Endothelial cell of umbilical vein (primary cell): ENCODE measurements at regions not wholly inside any gene's neighbourhood (a gene's known extent, or its start where the extent isn't known, plus 50 kb on each side); places are given as distances from the start of the nearest gene placed in this dataset.

ENCODE experiments used
- EZH2 ChIP-seq: IDR thresholded peaks from 2 replicates; pipeline ENCODE4 v1.6.1; 2012; ENCODE audit warnings: borderline replicate concordance, low read depth, mild to moderate bottlenecking, moderate library complexity, low read length, inconsistent platforms; ENCODE audit not compliant: severe bottlenecking
- GATA2 ChIP-seq: IDR thresholded peaks from 2 replicates; pipeline ENCODE4 v1.7.0; 2011; ENCODE audit warnings: low read depth, mild to moderate bottlenecking, moderate library complexity, mixed read lengths, low read length; ENCODE audit not compliant: insufficient read length, insufficient read depth
- JUN ChIP-seq: IDR thresholded peaks from 2 replicates; pipeline ENCODE4 v1.6.1; 2011; ENCODE audit warnings: borderline replicate concordance, low read depth; ENCODE audit not compliant: insufficient read length, insufficient read depth
- MYC ChIP-seq: IDR thresholded peaks from one replicate; pipeline ENCODE4 v1.6.1; 2011; ENCODE audit warnings: mild to moderate bottlenecking, low read depth, low read length
- POLR2A ChIP-seq: IDR thresholded peaks from 2 replicates; pipeline ENCODE4 v1.6.1; 2012; ENCODE audit warnings: low read depth, mild to moderate bottlenecking, control low read depth, low read length
- POLR2AphosphoS5 ChIP-seq: IDR thresholded peaks from 2 replicates; pipeline ENCODE4 v1.6.1; 2012; ENCODE audit warnings: low read depth, mild to moderate bottlenecking, control low read depth, low read length, moderate library complexity; ENCODE audit not compliant: insufficient read depth
- TF ChIP-seq, protein P1 (sequence below), 2 donors: IDR thresholded peaks; 1 replicate in 1 of 2; 2 replicates in 1 of 2; pipeline ENCODE4 v1.5.1; 2011; ENCODE audit warnings: low read length in 2 of 2, mild to moderate bottlenecking in 2 of 2, moderate library complexity in 2 of 2, control low read depth in 1 of 2, inconsistent platforms in 1 of 2, low read depth in 1 of 2; ENCODE audit not compliant: insufficient read depth in 1 of 2; ENCODE audit errors: extremely low read depth in 1 of 2

DNA sequence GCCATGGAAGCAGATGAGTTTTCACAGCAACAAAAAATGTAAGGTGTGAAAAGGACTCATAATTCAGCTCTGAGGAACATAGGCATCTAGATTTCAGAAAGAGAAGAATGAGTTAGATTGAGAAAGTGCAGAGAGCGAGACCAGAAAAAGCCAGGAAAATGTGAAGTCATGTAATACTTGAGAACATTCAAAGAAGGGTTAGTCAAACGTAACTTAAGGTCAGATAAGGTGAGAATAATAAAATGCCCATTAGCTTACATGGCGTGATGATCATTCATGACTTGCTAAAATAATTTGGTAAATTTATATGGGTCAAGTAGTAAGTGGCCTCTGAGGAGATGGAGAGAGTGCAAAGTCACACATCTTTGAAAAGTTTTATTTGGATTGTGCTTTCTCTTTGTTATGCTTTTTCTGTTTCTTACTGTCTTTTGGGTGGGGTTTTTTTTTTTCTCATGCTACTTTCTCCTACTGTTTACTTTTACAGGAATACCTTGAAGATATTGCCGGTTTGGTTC lies 271.8 kb upstream of the NRG3 start:
- TF ChIP-seq GATA2 (no peak), POLR2AphosphoS5 (no peak), MYC (no peak), POLR2A (no peak), EZH2 (no peak), JUN (no peak)
- TF ChIP-seq, protein P1, sequence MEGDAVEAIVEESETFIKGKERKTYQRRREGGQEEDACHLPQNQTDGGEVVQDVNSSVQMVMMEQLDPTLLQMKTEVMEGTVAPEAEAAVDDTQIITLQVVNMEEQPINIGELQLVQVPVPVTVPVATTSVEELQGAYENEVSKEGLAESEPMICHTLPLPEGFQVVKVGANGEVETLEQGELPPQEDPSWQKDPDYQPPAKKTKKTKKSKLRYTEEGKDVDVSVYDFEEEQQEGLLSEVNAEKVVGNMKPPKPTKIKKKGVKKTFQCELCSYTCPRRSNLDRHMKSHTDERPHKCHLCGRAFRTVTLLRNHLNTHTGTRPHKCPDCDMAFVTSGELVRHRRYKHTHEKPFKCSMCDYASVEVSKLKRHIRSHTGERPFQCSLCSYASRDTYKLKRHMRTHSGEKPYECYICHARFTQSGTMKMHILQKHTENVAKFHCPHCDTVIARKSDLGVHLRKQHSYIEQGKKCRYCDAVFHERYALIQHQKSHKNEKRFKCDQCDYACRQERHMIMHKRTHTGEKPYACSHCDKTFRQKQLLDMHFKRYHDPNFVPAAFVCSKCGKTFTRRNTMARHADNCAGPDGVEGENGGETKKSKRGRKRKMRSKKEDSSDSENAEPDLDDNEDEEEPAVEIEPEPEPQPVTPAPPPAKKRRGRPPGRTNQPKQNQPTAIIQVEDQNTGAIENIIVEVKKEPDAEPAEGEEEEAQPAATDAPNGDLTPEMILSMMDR (IDR thresholded peaks at IDR 0.05; ENCODE audit: extremely low read depth in 1 of 2, insufficient read depth in 1 of 2, low read depth in 1 of 2, low read length in 2 of 2): no peak
